IMR-90 (cell line): ENCODE measurements at regions not wholly inside any gene's neighbourhood (a gene's known extent, or its start where the extent isn't known, plus 50 kb on each side); places are given as distances from the start of the nearest gene placed in this dataset.

Experiments used
- ATAC-seq: fragments of 200-7000 bp; cut with Tn5 transposase; 2 replicates; pipeline ENCODE4 v1.9.1; 2020; ENCODE audit warnings: low read depth, mild to moderate bottlenecking, moderate library complexity
- BruUV-seq: library from RNA; stranded (reverse); fragments of 400-500 nt; replicated peaks from 2 replicates; lab custom pipeline; 2021; lab: Mats Ljungman, UMichigan
- CTCF ChIA-PET: fragments of 300-600 bp; formaldehyde crosslinking; extraction: SDS; loops from one replicate; lab custom pipeline; 2021; ENCODE audit warnings: antibody characterized with exemption; lab: Yijun Ruan, JAX
- POLR2A ChIA-PET: fragments of 300-600 bp; sonication (Branson Sonifier 250); formaldehyde crosslinking; loops from one replicate; lab custom pipeline; 2022; ENCODE audit warnings: antibody characterized with exemption; ENCODE audit not compliant: unreplicated experiment; lab: Charles Lee
- DNase-seq: peaks from one replicate; pipeline ENCODE4 v3.0.0; 2013
- H2AFZ ChIP-seq: replicated peaks from 2 replicates; pipeline ENCODE3; 2013; ENCODE audit warnings: low read length, mild to moderate bottlenecking; ENCODE audit not compliant: poor library complexity
- H2AK5ac ChIP-seq: 2 replicates; pipeline ENCODE4 v1.6.1; 2013; ENCODE audit warnings: low read depth, low read length, inconsistent platforms
- H2AK9ac ChIP-seq: replicated peaks from 2 replicates; pipeline ENCODE3; 2013; ENCODE audit warnings: mild to moderate bottlenecking, low read depth, low read length, moderate library complexity; ENCODE audit not compliant: poor library complexity
- H2BK120ac ChIP-seq: 2 replicates; pipeline ENCODE4 v1.6.1; 2013; ENCODE audit warnings: low read depth, low read length, inconsistent platforms
- H2BK15ac ChIP-seq: 3 replicates; pipeline ENCODE4 v1.6.1; 2013; ENCODE audit warnings: low read depth, low read length, inconsistent platforms
- H2BK20ac ChIP-seq: 2 replicates; pipeline ENCODE4 v1.6.1; 2013; ENCODE audit warnings: low read depth, mild to moderate bottlenecking, inconsistent platforms, low read length, moderate library complexity
- H2BK5ac ChIP-seq: 2 replicates; pipeline ENCODE4 v1.6.1; 2013; ENCODE audit warnings: mild to moderate bottlenecking, low read depth, low read length, inconsistent platforms; ENCODE audit not compliant: poor library complexity, severe bottlenecking
- H3K14ac ChIP-seq: replicated peaks from 2 replicates; pipeline ENCODE4 v1.6.1; 2013; ENCODE audit warnings: low read depth, low read length, inconsistent platforms
- H3K18ac ChIP-seq: 2 replicates; pipeline ENCODE4 v1.6.1; 2013; ENCODE audit warnings: low read depth, low read length, control low read depth
- H3K23ac ChIP-seq: 2 replicates; pipeline ENCODE4 v1.6.1; 2013; ENCODE audit warnings: low read depth, low read length, inconsistent platforms
- H3K27ac ChIP-seq: 2 replicates; pipeline ENCODE4 v1.5.1; 2013; ENCODE audit warnings: mild to moderate bottlenecking, control low read depth, low read length; ENCODE audit not compliant: insufficient read depth
- H3K27me3 ChIP-seq: 2 replicates; pipeline ENCODE4 v1.6.1; 2013; ENCODE audit warnings: low read length; ENCODE audit not compliant: control insufficient read depth, insufficient read depth
- H3K36me3 ChIP-seq: 2 replicates; pipeline ENCODE4 v1.6.1; 2013; ENCODE audit warnings: low read length, mixed read lengths; ENCODE audit not compliant: control insufficient read depth, insufficient read depth
- H3K4ac ChIP-seq: 2 replicates; pipeline ENCODE4 v1.6.1; 2013; ENCODE audit warnings: low read depth, low read length, inconsistent platforms
- H3K4me1 ChIP-seq: 2 replicates; pipeline ENCODE4 v1.6.1; 2013; ENCODE audit warnings: low read length, mixed read lengths; ENCODE audit not compliant: control insufficient read depth, insufficient read depth
- H3K4me2 ChIP-seq: 2 replicates; pipeline ENCODE4 v1.6.1; 2013; ENCODE audit warnings: low read depth, mild to moderate bottlenecking, control low read depth, low read length, moderate library complexity
- H3K4me3 ChIP-seq: 2 replicates; pipeline ENCODE4 v1.5.1; 2013; ENCODE audit warnings: low read depth, mild to moderate bottlenecking, control low read depth, low read length, moderate library complexity; ENCODE audit not compliant: insufficient read depth
- H3K56ac ChIP-seq: 2 replicates; pipeline ENCODE4 v1.6.1; 2013; ENCODE audit warnings: low read length, inconsistent platforms; ENCODE audit not compliant: insufficient read depth; ENCODE audit errors: extremely low read depth
- H3K79me1 ChIP-seq, 2 experiments: 2 replicates each; pipeline ENCODE4 v1.6.1; 2013; ENCODE audit warnings: low read length in 2 of 2, inconsistent platforms in 1 of 2, low read depth in 1 of 2
- H3K9ac ChIP-seq: 2 replicates; pipeline ENCODE4 v1.6.1; 2013; ENCODE audit warnings: low read depth, low read length, control low read depth
- H3K9me1 ChIP-seq: 2 replicates; pipeline ENCODE4 v1.6.1; 2013; ENCODE audit warnings: low read length, inconsistent platforms; ENCODE audit not compliant: insufficient read depth
- H3K9me3 ChIP-seq: 2 replicates; pipeline ENCODE4 v1.6.1; 2013; ENCODE audit warnings: low read length; ENCODE audit not compliant: control insufficient read depth, insufficient read depth
- H4K20me1 ChIP-seq: 2 replicates; pipeline ENCODE4 v1.6.1; 2013; ENCODE audit warnings: low read length, inconsistent platforms; ENCODE audit not compliant: insufficient read depth
- H4K5ac ChIP-seq: 2 replicates; pipeline ENCODE4 v1.6.1; 2013; ENCODE audit warnings: mild to moderate bottlenecking, low read depth, low read length, control low read depth
- H4K8ac ChIP-seq, 2 experiments: 2 replicates each; pipeline ENCODE4 v1.6.1; 2013; ENCODE audit warnings: low read depth in 2 of 2, low read length in 2 of 2, control low read depth in 1 of 2, inconsistent platforms in 1 of 2
- H4K91ac ChIP-seq: 2 replicates; pipeline ENCODE4 v1.6.1; 2013; ENCODE audit warnings: low read depth, low read length, inconsistent platforms; ENCODE audit not compliant: insufficient read depth
- POLR2A ChIP-seq: IDR thresholded peaks from 2 replicates; pipeline ENCODE4 v1.6.1; 2012; ENCODE audit warnings: mild to moderate bottlenecking, low read depth, low read length
- RFX5 ChIP-seq: IDR thresholded peaks from 2 replicates; pipeline ENCODE4 v1.8.0; 2012; ENCODE audit warnings: low read depth, mild to moderate bottlenecking, low read length, moderate library complexity
- WGBS, 2 experiments: methylation state at CpG; one replicate each; pipeline versions ENCODE4 v1.1.5 to v1.1.7; 2013; ENCODE audit warnings: missing lambda C conversion rate in 2 of 2; ENCODE audit not compliant: insufficient read length in 1 of 2; ENCODE audit errors: extremely low coverage in 2 of 2; 5-methylcytosine and 5-hydroxymethylcytosine counted together
- dilution Hi-C: fragments of 300-500 bp; cut with HindIII; formaldehyde crosslinking; loops from one replicate; pipeline ENCODE4 v1.14.3; 2018; ENCODE audit warnings: low sequenced_read_pairs; ENCODE audit not compliant: unreplicated experiment
- in situ Hi-C: fragments of 300-500 bp; cut with MboI; formaldehyde crosslinking; loops from 3 replicates; pipeline ENCODE4 v1.14.3; 2019; ENCODE audit warnings: low sequenced_read_pairs, inconsistent platforms, mixed read lengths
- intact Hi-C: fragments of 100-400 bp; cut with micrococcal nuclease; formaldehyde crosslinking; loops from 2 replicates; pipeline ENCODE4 v1.10.0; 2022
- TF ChIP-seq, protein P1 (sequence below): fragments of 150-350 bp; IDR thresholded peaks from 2 replicates; pipeline ENCODE4 v1.6.1; 2016; ENCODE audit warnings: low read depth, mild to moderate bottlenecking, low read length, moderate library complexity, borderline replicate concordance

DNA sequence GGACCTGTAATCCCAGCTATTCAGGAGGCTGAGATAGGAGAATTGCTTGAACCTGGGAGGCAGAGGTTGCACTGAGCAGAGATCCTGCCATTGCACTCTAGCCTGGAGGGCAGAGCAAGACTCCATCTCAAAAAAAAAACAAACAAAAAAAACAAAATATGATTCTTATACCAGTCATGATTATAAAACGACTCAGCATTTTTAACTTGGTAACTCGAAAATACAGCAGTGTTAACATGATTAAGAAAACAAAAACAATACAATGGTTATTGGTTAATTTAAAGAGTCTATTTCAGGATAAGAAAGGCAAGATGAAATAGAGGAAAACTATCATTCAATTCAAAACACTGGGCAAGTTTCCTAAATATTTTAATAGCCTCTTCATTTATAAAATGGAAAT, 865.3 kb downstream of the PCDH7 start:
- no peak overlapping the region for H3K23ac ChIP-seq
- no peaks in the 10 kb centered on the region for H4K20me1 ChIP-seq
- no peak overlapping the region for H4K91ac ChIP-seq
- TF ChIP-seq POLR2A, result no peak
- TF ChIP-seq, protein P1, sequence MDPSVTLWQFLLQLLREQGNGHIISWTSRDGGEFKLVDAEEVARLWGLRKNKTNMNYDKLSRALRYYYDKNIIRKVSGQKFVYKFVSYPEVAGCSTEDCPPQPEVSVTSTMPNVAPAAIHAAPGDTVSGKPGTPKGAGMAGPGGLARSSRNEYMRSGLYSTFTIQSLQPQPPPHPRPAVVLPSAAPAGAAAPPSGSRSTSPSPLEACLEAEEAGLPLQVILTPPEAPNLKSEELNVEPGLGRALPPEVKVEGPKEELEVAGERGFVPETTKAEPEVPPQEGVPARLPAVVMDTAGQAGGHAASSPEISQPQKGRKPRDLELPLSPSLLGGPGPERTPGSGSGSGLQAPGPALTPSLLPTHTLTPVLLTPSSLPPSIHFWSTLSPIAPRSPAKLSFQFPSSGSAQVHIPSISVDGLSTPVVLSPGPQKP, result no peak
- TF ChIP-seq RFX5, result no peak
- H3K9me1 ChIP-seq, result no peaks in the 10 kb centered on the region
- dilution Hi-C loops (no loop called here), intact Hi-C loops (no loop called here), in situ Hi-C loops (no loop called here)
- H2BK5ac ChIP-seq, result no peak overlapping the region
- POLR2A ChIA-PET, result no interaction called here
- H3K14ac ChIP-seq, result no peak overlapping the region
- no peak overlapping the region for H3K27ac ChIP-seq
- no CpG with 5 or more reads among the region's 2 CpGs for WGBS, 2 experiments
- ATAC-seq (no peak), DNase-seq (no peak)
- no peak overlapping the region for H3K4me3 ChIP-seq
- H3K4me1 ChIP-seq, result no peaks in the 10 kb centered on the region
- no peak overlapping the region for H3K56ac ChIP-seq
- H2BK20ac ChIP-seq, result no peak overlapping the region
- no peak overlapping the region for H2AK5ac ChIP-seq
- H2BK15ac ChIP-seq, result no peak overlapping the region
- H4K5ac ChIP-seq, result no peak overlapping the region
- no peak overlapping the region for H3K4ac ChIP-seq
- no peaks in the 10 kb centered on the region for H3K27me3 ChIP-seq
- H3K4me2 ChIP-seq, result no peak overlapping the region
- H3K9me3 ChIP-seq, result no peaks in the 10 kb centered on the region; the same call in 1 of the 2 replicates
- H3K36me3 ChIP-seq, result no peaks in the 10 kb centered on the region
- CTCF ChIA-PET, result no interaction called here
- no peak overlapping the region for H3K9ac ChIP-seq
- H2AK9ac ChIP-seq, result no peak overlapping the region
- no peak overlapping the region for H2BK120ac ChIP-seq
- no peak overlapping the region for H4K8ac ChIP-seq
- no peak overlapping the region for H2AFZ ChIP-seq
- H3K79me1 ChIP-seq, result no peaks in the 10 kb centered on the region
- no TSS peak for BruUV-seq
- no peak overlapping the region for H3K18ac ChIP-seq
